ENCODE measurements at regions not wholly inside any gene's neighbourhood (a gene's known extent, or its start where the extent isn't known, plus 50 kb on each side); places are given as distances from the start of the nearest gene placed in this dataset.

DNA sequence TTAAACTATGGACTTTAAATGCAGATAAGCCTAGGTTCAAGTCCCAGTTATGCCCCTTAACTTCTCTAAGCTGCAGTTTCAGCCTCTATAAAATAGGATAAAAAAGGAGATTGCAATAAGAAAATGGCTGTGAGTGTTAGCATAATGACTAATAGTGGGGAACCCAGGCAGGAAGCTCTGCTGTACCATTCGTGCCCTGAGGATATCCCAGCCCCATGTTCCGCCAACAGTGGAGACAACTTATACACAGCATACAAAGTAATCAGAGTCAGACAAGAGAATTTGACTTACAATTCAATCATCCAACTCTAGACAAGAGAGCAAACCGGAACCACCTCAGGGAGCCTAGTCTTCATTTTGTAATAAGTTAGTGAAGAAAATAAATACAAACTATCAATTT lies 141.5 kb upstream of the FSTL4 start:
- no peak for TF ChIP-seq GATA3 (IDR thresholded peaks at IDR 0.05; ENCODE audit: low read depth, low read length)
- TF ChIP-seq GATA2 (IDR thresholded peaks at IDR 0.05; ENCODE audit: low read depth, low read length) = no peak

DNA sequence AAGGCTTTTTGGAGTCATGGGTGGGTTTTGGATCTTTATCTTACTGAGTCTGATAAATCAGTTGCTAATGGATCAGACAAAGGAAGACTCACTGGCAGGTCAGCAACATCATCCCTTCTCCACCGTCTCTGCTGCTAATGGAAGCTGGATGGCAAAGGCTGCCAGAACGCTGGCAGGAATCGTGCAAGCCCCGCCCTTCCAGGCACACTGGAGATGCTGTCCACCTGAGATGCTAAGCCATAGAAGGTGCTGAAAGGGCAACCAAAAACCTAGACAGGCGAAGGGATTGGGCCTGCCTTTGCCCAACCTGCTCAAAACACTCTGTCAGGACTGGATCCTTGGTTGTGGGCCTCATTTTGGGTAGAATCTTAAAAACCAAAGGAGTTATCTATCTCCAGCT lies 139.5 kb upstream of the FSTL4 start:
- TF ChIP-seq GATA3 (IDR thresholded peaks at IDR 0.05; ENCODE audit: low read depth, low read length) = no peak

GRCh38 chr5:133751421-133751820 lies 139.1 kb upstream of the FSTL4 start:
- TF ChIP-seq GATA2 (IDR thresholded peaks at IDR 0.05; ENCODE audit: low read depth, low read length) (no peak), GATA3 (IDR thresholded peaks at IDR 0.05; ENCODE audit: low read depth, low read length) (no peak)

- TF ChIP-seq GATA2 (IDR thresholded peaks at IDR 0.05; ENCODE audit: low read depth, low read length) (no peak), GATA3 (IDR thresholded peaks at IDR 0.05; ENCODE audit: low read depth, low read length) (no peak)
Measured at GRCh38 chr5:133750856-133751255, 138.5 kb upstream of the FSTL4 start.

DNA sequence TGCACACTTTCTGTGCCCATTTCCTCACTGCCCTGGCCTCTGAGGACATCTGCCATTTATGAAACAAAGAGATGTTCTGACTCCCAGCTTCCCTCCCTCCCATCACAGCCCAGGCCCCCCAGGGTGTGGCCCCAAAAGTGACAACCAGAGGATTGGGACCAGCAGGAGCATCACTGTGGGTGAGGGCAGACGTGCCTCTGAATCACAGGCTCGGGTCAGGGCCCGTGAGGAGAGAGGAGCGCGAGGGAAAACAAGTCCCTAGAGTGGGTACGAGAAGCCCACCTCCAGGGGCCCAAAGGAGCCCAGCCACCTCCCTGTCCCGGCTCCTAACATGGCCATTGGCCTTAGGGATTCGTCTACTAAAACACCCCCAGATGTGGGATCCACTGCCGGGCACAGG lies 138.0 kb upstream of the FSTL4 start:
- no peak for TF ChIP-seq GATA3 (IDR thresholded peaks at IDR 0.05; ENCODE audit: low read depth, low read length)
- TF ChIP-seq GATA2 (IDR thresholded peaks at IDR 0.05; ENCODE audit: low read depth, low read length) = no peak

GRCh38 chr5:133749331-133749985 lies 137.1 kb upstream of the FSTL4 start:
- no peak for TF ChIP-seq GATA2 (IDR thresholded peaks at IDR 0.05; ENCODE audit: low read depth, low read length)
- TF ChIP-seq GATA3 (IDR thresholded peaks at IDR 0.05; ENCODE audit: low read depth, low read length) = no peak

GRCh38 chr5:133746834-133747233 lies 134.5 kb upstream of the FSTL4 start:
- TF ChIP-seq GATA2 (IDR thresholded peaks at IDR 0.05; ENCODE audit: low read depth, low read length) = no peak
- TF ChIP-seq GATA3 (IDR thresholded peaks at IDR 0.05; ENCODE audit: low read depth, low read length) = no peak

GRCh38 chr5:133744960-133745308 lies 132.6 kb upstream of the FSTL4 start:
- TF ChIP-seq GATA2 (IDR thresholded peaks at IDR 0.05; ENCODE audit: low read depth, low read length) (no peak; the same call in 1 of the 2 replicates), GATA3 (IDR thresholded peaks at IDR 0.05; ENCODE audit: low read depth, low read length) (no peak)

DNA sequence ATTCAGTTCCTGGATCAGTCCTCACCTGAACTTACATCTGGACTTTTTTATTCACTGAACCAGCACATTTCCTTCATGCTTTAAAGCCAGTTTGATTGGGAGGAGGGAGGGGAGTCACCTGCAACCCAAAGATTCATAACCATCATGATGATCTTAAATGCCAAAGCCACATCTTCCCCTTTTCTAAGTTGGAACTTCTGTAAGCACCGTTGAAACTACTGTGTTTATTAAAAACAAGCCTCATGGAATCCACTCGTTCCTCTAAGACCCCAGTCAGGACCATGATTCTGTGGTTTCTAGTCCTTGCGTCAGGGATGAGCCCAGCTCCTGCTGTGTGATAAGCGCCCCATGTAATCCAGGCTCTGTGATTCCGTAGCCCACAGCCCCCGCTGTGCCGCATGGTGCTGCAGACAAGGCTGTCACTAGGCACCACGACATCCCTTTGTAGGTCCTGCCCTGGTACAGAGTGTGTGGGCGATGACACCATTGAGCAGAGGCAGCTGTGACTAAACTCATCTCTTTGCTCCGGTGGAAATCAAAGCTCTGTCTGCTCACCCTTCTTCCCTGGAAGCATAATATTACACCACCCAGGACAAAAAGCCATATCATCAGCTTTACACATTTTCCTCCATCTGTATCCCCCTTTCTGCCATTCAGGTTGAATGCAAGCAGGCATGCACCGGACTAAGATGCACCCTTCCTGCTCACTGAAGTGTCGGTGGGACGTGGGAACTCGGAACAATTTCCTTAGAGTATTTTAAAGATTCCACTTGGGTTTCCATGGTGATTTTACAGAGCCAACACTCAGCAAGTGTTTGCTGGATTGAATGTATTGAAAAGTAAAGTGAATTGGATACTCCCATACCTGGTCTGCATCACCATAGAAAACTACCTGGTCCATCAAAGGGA lies 132.0 kb upstream of the FSTL4 start:
- no peak for TF ChIP-seq GATA3 (IDR thresholded peaks at IDR 0.05; ENCODE audit: low read depth, low read length)
- no peak for TF ChIP-seq GATA2 (IDR thresholded peaks at IDR 0.05; ENCODE audit: low read depth, low read length)

- TF ChIP-seq GATA3 (IDR thresholded peaks at IDR 0.05; ENCODE audit: low read depth, low read length) = no peak
- TF ChIP-seq GATA2 (IDR thresholded peaks at IDR 0.05; ENCODE audit: low read depth, low read length) = no peak
Measured at GRCh38 chr5:133742431-133742988, 130.2 kb upstream of the FSTL4 start.

- TF ChIP-seq GATA3 (IDR thresholded peaks at IDR 0.05; ENCODE audit: low read depth, low read length) = no peak
- no peak for TF ChIP-seq GATA2 (IDR thresholded peaks at IDR 0.05; ENCODE audit: low read depth, low read length)
Measured at GRCh38 chr5:133741818-133742355, 129.5 kb upstream of the FSTL4 start.

- no peak for TF ChIP-seq GATA3 (IDR thresholded peaks at IDR 0.05; ENCODE audit: low read depth, low read length)
- TF ChIP-seq GATA2 (IDR thresholded peaks at IDR 0.05; ENCODE audit: low read depth, low read length) = no peak
Measured at GRCh38 chr5:133741396-133741795, 129.1 kb upstream of the FSTL4 start.

DNA sequence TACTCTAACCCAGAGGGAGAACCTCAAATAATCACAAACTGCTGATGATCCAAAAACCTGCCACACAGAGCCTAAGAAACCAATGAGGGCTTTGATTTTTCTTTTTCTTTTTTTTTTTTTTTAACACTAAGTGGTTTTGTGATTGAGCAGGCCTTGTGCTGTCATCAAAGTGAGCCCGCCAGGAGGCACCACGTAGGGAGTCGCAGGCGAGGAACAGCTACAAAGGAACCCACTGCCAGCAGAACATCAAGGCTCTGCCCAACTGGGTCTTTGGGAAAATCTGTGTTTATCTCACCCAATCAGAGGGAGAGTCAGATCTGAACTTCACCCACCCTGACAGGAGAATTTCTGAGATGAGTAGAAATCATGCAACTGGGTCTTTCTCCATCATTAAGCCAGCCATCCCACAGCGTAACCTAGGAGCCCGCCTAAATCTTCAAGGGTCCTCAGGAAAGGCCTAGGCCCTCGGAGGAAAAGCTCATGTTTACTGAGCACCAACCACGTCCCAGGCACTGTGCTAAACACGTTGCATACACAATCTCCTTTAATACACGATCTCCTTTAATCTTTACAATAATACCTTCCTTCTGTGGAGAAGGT lies 126.9 kb upstream of the FSTL4 start:
- TF ChIP-seq GATA3 (IDR thresholded peaks at IDR 0.05; ENCODE audit: low read depth, low read length) = no peak
- TF ChIP-seq GATA2 (IDR thresholded peaks at IDR 0.05; ENCODE audit: low read depth, low read length) = no peak

GRCh38 chr5:133738271-133738670 lies 125.9 kb upstream of the FSTL4 start:
- TF ChIP-seq GATA3 (IDR thresholded peaks at IDR 0.05; ENCODE audit: low read depth, low read length) = no peak
- no peak for TF ChIP-seq GATA2 (IDR thresholded peaks at IDR 0.05; ENCODE audit: low read depth, low read length)
